HG03066 (cell line): ENCODE measurements at regions not wholly inside any gene's neighbourhood (a gene's known extent, or its start where the extent isn't known, plus 50 kb on each side); places are given as distances from the start of the nearest gene placed in this dataset.
"Not testable (repeated sequence)": the region's sequence is repeated elsewhere in the genome, so short reads cannot be mapped to it uniquely, and the experiment has no call there.

ENCODE experiments used
- ATAC-seq: cut with Tn5 transposase; IDR thresholded peaks from one replicate; pipeline ENCODE4 v1.9.1; 2021; ENCODE audit warnings: low read depth; ENCODE audit not compliant: unreplicated experiment

DNA sequence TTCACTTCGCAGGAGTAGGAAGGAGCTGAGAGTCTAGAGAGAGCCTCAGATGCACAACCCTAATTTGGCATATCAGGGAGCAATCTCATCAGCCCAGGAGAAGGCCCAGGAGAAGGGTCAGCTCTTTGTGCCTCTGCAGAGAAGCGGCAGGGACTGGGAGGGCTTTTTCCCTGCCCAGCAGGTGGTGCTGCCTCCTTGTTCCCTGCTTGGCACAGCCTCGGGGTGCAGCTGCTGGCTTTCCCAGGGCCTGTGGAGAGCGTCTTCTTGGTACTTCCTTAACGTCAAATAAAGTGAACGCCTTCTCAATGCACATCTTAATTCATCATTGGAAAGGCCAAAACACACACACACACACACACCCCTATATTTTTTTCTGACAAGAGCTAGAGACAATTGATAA lies 519.3 kb downstream of the GOLGA6L6 start:
- ATAC-seq, result not testable (repeated sequence)

- not testable (repeated sequence) for ATAC-seq
Measured at GRCh38 chr15:20021351-20021750, 520.2 kb downstream of the GOLGA6L6 start.

DNA sequence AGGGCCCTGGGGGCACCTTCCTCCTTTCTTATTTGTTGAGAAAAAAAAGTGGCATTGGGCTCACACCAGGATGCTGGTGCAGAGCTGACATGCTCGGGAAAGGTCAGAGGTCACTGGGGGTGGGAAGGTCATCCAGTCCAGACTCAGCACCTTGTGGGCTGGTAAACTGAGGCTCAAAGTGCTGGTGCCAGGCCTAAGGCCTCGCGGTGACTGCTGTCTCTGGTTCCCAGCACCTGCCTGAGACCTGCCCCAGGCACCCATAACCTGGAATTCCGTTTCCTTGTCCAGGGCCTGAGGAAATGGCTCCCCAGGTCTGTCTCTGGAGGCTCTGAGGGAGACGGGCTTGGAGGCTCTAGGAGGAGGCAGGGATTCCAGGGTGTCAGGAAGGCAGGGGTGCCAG lies 521.0 kb downstream of the GOLGA6L6 start:
- not testable (repeated sequence) for ATAC-seq

GRCh38 chr15:20019758-20020157 lies 521.8 kb downstream of the GOLGA6L6 start:
- not testable (repeated sequence) for ATAC-seq

DNA sequence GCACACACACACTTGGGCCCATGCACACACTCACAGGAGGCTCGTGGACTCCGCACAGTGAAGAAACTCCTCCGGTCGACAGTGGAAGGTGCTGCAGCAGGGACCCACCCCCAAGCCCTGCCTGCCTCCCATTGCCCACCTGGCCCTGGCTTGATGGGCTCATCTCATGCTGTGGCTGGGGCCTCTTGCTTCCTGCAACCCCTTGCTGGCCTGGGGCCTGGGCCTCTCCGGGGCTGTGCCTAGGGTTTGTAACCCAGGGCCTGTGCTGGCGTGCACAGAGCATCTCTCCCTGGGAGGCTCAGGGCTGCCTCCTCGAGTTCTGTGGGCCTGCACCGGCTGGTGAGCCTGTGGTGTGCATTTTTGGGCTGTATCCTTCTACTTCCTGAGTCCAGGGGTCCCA lies 524.0 kb downstream of the GOLGA6L6 start:
- ATAC-seq, result not testable (repeated sequence)

DNA sequence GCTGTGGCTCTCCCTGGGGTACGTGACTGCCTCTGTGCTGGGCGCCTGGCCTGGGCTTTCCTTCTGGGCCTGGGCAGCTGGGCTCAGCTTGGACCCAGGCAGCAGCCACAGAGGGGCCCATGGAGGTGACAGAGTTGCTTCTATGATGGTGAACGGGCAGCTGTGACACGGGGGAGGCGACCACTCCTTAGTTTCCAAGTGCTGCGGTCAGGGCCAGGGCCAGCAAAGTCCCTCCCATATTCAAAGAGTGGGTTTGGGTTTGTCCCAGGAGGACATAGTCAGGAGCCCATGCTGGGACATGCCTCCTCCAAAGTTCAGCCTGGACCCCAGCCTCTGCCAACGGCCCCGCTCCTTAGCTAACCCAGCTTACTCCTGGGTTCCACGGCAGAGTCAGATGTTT lies 524.7 kb downstream of the GOLGA6L6 start:
- ATAC-seq, result not testable (repeated sequence)

GRCh38 chr15:20012837-20013236 lies 528.8 kb downstream of the GOLGA6L6 start:
- ATAC-seq, result not testable (repeated sequence)

- ATAC-seq, result not testable (repeated sequence)
Measured at GRCh38 chr15:20010759-20011158, 530.8 kb downstream of the GOLGA6L6 start.

GRCh38 chr15:20009619-20010018 lies 532.0 kb downstream of the GOLGA6L6 start:
- not testable (repeated sequence) for ATAC-seq

DNA sequence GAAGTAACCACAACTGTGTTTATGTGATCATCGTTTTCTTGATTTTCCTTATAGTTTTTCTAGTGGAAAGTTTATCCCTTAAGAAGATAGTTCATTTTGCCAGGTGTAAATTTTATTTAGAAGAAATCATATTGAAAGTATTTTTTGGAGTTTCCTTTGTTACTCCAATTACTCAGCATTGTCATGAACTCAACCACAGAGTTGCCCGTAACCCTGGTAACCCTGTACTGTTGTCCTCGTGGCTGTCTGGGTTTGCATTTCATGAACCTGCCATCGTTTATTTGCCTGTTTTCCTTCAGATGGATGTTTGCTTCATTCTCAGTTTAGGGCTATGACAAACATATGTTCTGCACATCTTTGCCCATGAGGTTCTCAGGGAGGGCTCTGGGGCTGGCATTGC lies 534.3 kb downstream of the GOLGA6L6 start:
- not testable (repeated sequence) for ATAC-seq

DNA sequence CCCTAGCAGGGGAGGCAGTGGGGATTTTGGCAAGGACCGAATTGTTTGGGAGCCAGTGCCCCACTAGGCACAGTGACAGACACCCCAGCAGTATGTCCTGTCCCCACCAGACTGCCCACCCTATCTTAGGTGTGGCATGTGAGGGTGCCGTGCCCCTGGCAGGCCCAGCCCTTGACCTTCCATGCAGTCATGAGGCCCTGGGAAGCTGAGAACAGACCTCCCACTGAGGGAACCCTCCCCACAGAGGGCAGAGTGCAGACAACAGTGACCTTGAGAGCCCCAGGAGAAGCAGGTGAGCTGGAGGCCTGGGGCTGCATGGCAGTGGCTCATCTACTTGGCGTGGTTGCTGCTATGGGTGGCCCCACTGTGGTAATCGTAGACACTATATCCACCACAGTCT lies 538.1 kb downstream of the GOLGA6L6 start:
- not testable (repeated sequence) for ATAC-seq

DNA sequence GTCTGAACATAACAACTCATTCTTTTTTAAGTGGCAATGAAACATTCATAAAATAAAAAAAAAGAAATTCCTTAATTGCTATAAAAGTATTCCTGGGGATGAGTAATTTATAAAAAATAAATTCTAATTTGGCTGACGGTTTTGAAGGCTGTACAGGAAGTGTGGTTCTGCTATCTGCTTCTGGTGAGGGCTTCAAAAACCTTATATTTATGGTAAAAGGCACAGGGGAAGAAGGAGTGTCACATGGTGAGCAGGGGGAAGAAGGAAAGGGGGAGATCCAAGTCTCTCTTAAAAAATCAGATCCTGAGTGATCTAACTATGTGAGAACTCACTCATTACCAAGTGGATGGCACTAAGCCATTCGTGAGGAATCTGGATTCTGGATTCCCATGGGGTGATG lies 539.0 kb downstream of the GOLGA6L6 start:
- not testable (repeated sequence) for ATAC-seq

GRCh38 chr15:19996574-19997194 lies 544.9 kb downstream of the GOLGA6L6 start:
- not testable (repeated sequence) for ATAC-seq

- not testable (repeated sequence) for ATAC-seq
Measured at GRCh38 chr15:19995296-19995695, 546.3 kb downstream of the GOLGA6L6 start.

GRCh38 chr15:19992428-19992827 lies 549.2 kb downstream of the GOLGA6L6 start:
- ATAC-seq, result no peak

GRCh38 chr15:19988094-19988660 lies 553.4 kb downstream of the GOLGA6L6 start:
- no peak for ATAC-seq

DNA sequence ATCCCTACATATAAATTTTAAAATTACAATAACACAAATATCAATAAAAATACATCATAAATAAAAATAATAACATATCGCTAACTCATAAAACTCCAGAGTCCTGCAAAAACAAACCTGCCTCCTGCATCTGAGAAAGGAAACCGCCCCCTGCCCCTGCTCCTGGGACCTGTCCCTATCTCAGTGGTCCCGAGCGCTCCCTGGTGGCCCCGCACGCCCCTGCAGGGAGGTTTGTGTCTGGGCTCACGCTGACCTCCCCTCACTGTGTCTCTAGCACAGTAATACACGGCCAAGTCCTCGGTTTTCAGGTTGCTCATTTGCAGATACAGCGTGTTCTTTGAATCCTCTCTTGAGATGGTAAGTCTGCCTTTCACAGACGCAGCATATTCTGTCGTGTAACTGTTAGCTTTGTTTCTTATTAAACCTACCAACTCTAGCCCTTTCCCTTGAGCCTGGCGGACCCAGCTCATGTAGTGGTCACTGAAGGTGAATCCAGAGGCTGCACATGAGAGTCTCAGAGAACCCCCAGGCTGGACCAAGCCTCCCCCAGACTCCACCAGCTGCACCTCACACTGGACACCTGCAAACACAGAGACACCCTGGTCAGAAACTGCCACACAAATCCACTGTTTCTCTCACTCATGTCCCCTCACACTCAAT lies 554.1 kb downstream of the GOLGA6L6 start:
- no peak for ATAC-seq

DNA sequence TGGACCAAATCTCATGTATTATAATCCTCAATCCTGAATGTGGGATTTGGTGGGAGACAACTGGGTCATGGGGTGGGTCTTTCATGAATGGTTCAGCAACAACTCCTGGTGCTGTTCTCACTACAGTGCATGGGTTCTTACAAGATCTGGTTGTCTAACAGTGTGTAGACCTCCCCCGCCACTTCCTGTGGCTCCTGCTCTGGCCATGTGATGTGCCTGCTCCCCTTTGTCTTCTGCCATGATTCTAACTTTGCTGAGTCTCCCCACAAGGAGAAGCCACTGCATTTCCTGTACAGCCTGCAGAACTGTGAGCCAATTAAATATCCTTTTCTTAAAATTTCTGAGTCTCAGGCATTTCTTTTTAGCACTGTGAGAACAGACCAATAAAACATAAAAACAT lies 557.5 kb downstream of the GOLGA6L6 start:
- ATAC-seq, result no peak

DNA sequence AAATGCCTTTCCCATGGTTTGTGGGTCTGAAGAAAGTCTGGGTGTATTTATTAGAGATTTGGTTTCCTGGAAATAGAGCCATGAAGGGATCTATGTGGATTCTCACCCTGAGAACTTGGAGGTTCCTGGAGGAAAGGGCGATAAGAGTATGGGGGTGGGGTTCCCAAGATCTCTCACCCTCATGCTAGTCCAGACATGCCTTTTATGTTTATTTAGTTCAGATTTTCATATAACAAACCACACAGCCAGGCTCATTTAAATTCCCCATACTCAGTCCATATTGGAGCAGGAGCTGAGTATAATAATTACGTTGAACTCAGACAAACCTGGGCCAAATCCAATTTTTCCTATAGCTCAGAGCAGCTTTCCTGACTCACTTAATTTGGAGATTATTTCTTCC lies 566.6 kb downstream of the GOLGA6L6 start:
- no peak for ATAC-seq

DNA sequence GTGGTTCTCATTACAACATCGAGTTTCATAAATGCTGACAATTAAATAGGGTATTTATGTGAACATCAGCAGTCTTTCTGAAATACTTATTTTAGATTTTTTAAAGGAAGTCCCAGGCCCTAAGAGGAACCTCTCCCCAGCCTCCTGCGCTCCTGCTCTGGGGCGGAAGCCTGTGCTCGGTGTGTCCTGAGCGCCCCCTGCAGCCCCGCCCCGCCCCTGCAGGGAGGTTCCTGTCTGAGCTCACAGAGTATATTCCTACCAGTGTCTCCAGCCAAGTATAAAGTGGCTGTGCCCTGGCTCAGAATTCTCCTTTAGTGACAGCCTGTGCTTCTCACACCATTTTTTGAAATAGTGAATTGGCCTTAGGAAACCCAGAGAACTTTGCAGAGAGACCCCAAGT lies 567.9 kb downstream of the GOLGA6L6 start:
- ATAC-seq, result no peak

DNA sequence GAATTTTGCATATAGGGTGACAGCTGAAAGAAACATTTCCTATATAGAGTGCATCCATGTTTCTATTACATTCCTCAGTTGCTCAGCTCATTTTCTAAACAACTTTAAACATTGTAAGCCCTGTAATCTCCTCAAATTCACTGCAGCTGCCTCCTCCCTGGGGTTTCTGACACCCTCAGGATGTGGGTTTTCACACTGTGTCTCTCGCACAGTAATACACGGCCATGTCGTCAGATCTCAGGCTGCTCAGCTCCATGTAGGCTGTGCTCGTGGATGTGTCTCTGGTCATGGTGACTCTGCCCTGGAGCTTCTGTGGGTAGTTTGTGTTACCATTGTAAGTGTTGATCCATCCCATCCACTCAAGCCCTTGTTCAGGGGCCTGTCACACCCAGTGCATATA lies 569.0 kb downstream of the GOLGA6L6 start:
- not testable (repeated sequence) for ATAC-seq

GRCh38 chr15:19965574-19965973 lies 576.0 kb downstream of the GOLGA6L6 start:
- not testable (repeated sequence) for ATAC-seq
